ENCODE measurements at regions not wholly inside any gene's neighbourhood (a gene's known extent, or its start where the extent isn't known, plus 50 kb on each side); places are given as distances from the start of the nearest gene placed in this dataset.

- no peak overlapping the region for H3K4me2 ChIP-seq (ENCODE audit: low read length)
- no peak overlapping the region for H3K9ac ChIP-seq (ENCODE audit: low read length)
- TF ChIP-seq RAD21 (conservative IDR thresholded peaks at IDR 0.05) = no peak
- H3K9me2 ChIP-seq (ENCODE audit: insufficient read depth, low read length) = no peaks in the 10 kb centered on the region
- H4K20me1 ChIP-seq (ENCODE audit: insufficient read depth) = no peaks in the 10 kb centered on the region
- H3K79me2 ChIP-seq (replicated peaks; ENCODE audit: insufficient read depth, low read length) = no peaks in the 10 kb centered on the region
- no peaks in the 10 kb centered on the region for H3K36me3 ChIP-seq (ENCODE audit: insufficient read depth, low read length)
- no peak overlapping the region for H2AFZ ChIP-seq (ENCODE audit: low read depth, low read length)
- H3F3A ChIP-seq (ENCODE audit: insufficient read depth, low read length, poor library complexity, severe bottlenecking) = no peaks in the 10 kb centered on the region
- no peaks in the 10 kb centered on the region for H3K9me3 ChIP-seq (ENCODE audit: low read length)
- H3K4me3 ChIP-seq (ENCODE audit: low read length) = no peak overlapping the region
- H3K27me3 ChIP-seq (ENCODE audit: insufficient read depth, low read depth, low read length) = no peaks in the 10 kb centered on the region
- no peak overlapping the region for H3K27ac ChIP-seq (ENCODE audit: low read length)
Observed at GRCh38 chr7:120165227-120165626, 107.7 kb upstream of the KCND2 start.

GRCh38 chr7:120168066-120168465, 104.9 kb upstream of the KCND2 start:
- no peak overlapping the region for H3K9ac ChIP-seq (ENCODE audit: low read length)
- TF ChIP-seq REST (IDR thresholded peaks at IDR 0.05; ENCODE audit: borderline replicate concordance) (no peak), POLR2AphosphoS5 (IDR thresholded peaks at IDR 0.05) (no peak), SMC3 (conservative IDR thresholded peaks at IDR 0.05; ENCODE audit: poor library complexity) (no peak), CTCF (IDR thresholded peaks at IDR 0.05; ENCODE audit: poor library complexity, severe bottlenecking) (no peak), EP300 (conservative IDR thresholded peaks at IDR 0.05; ENCODE audit: poor library complexity, severe bottlenecking) (no peak), EZH2 (IDR thresholded peaks at IDR 0.05; ENCODE audit: borderline replicate concordance, insufficient read depth, low read length, poor library complexity, severe bottlenecking) (no peak), RAD21 (conservative IDR thresholded peaks at IDR 0.05) (no peak), MXI1 (conservative IDR thresholded peaks at IDR 0.05; ENCODE audit: poor library complexity, severe bottlenecking) (no peak), TAF1 (IDR thresholded peaks at IDR 0.05; ENCODE audit: low read depth) (no peak)
- no peak overlapping the region for H3K4me2 ChIP-seq (ENCODE audit: low read length)
- no peak overlapping the region for H3K4me3 ChIP-seq (ENCODE audit: low read length)
- H4K20me1 ChIP-seq (ENCODE audit: insufficient read depth) = no peaks in the 10 kb centered on the region
- H3K79me2 ChIP-seq (replicated peaks; ENCODE audit: insufficient read depth, low read length) = no peaks in the 10 kb centered on the region
- H3K9me2 ChIP-seq (ENCODE audit: insufficient read depth, low read length) = no peaks in the 10 kb centered on the region
- H3K36me3 ChIP-seq (ENCODE audit: insufficient read depth, low read length) = no peaks in the 10 kb centered on the region
- no peak overlapping the region for H2AFZ ChIP-seq (ENCODE audit: low read depth, low read length)
- H3K9me3 ChIP-seq (ENCODE audit: low read length) = no peaks in the 10 kb centered on the region
- no peak overlapping the region for H3K27ac ChIP-seq (ENCODE audit: low read length)
- no peaks in the 10 kb centered on the region for H3K27me3 ChIP-seq (ENCODE audit: insufficient read depth, low read depth, low read length)
- H3F3A ChIP-seq (ENCODE audit: insufficient read depth, low read length, poor library complexity, severe bottlenecking) = no peaks in the 10 kb centered on the region

Data from neural cell (in vitro differentiated cells).